GM23338 (cell line): ENCODE measurements at regions not wholly inside any gene's neighbourhood (a gene's known extent, or its start where the extent isn't known, plus 50 kb on each side); places are given as distances from the start of the nearest gene placed in this dataset.

Source experiments
- ATAC-seq: fragments of 200-7000 bp; cut with Tn5 transposase; 3 replicates; pipeline ENCODE4 v1.9.1; 2020
- DNase-seq: peaks from one replicate; pipeline ENCODE4 v3.0.0-alpha.2; 2015; ENCODE audit warnings: low spot score
- H2AFZ ChIP-seq: fragments of 200-600 bp; sonication (generic); 2 replicates; pipeline ENCODE4 v1.8.0; 2016; ENCODE audit warnings: antibody characterized with exemption, mild to moderate bottlenecking, moderate library complexity
- H3F3A ChIP-seq: fragments of 200-600 bp; sonication (generic); replicated peaks from 2 replicates; pipeline ENCODE4 v1.8.0; 2017; ENCODE audit warnings: antibody characterized with exemption, mixed run types, low read depth
- H3K27ac ChIP-seq: fragments of 200-600 bp; sonication (generic); 2 replicates; pipeline ENCODE4 v1.6.1; 2016; ENCODE audit warnings: low read depth
- H3K27me3 ChIP-seq: fragments of 200-600 bp; sonication (generic); 2 replicates; pipeline ENCODE4 v1.8.0; 2016; ENCODE audit warnings: mild to moderate bottlenecking, mixed run types, moderate library complexity; ENCODE audit not compliant: insufficient read depth
- H3K36me3 ChIP-seq: fragments of 200-600 bp; sonication (generic); 2 replicates; pipeline ENCODE4 v1.8.0; 2016; ENCODE audit warnings: mild to moderate bottlenecking; ENCODE audit not compliant: insufficient read depth
- H3K4me1 ChIP-seq: fragments of 200-600 bp; sonication (generic); 2 replicates; pipeline ENCODE4 v1.8.0; 2016; ENCODE audit warnings: mild to moderate bottlenecking, moderate library complexity; ENCODE audit not compliant: insufficient read depth
- H3K4me2 ChIP-seq: fragments of 200-600 bp; sonication (generic); 2 replicates; pipeline ENCODE4 v1.7.1; 2017; ENCODE audit warnings: mixed run types
- H3K4me3 ChIP-seq: fragments of 200-600 bp; sonication (generic); 2 replicates; pipeline ENCODE4 v1.6.1; 2016; ENCODE audit warnings: mixed run types
- H3K79me2 ChIP-seq: fragments of 200-600 bp; sonication (generic); replicated peaks from 2 replicates; pipeline ENCODE4 v1.8.0; 2017; ENCODE audit warnings: mild to moderate bottlenecking; ENCODE audit not compliant: insufficient read depth
- H3K9me2 ChIP-seq: fragments of 200-600 bp; sonication (generic); 2 replicates; pipeline ENCODE4 v1.8.0; 2017; ENCODE audit not compliant: insufficient read depth
- H4K20me1 ChIP-seq: fragments of 200-600 bp; sonication (generic); replicated peaks from 2 replicates; pipeline ENCODE4 v1.8.0; 2017; ENCODE audit warnings: mild to moderate bottlenecking; ENCODE audit not compliant: insufficient read depth
- H3K27ac Mint-ChIP-seq: 2 replicates; pipeline ENCODE4 v1.8.0; 2020; ENCODE audit warnings: inconsistent platforms, mild to moderate bottlenecking, moderate library complexity, mixed read lengths
- H3K27me3 Mint-ChIP-seq: 3 replicates; pipeline ENCODE4 v1.8.0; 2022; ENCODE audit warnings: low read depth, mild to moderate bottlenecking, moderate library complexity, mixed read lengths, inconsistent platforms; ENCODE audit not compliant: insufficient read depth, poor library complexity
- H3K36me3 Mint-ChIP-seq: 3 replicates; pipeline ENCODE4 v1.8.0; 2021; ENCODE audit warnings: low read depth, mild to moderate bottlenecking, inconsistent platforms, moderate library complexity, mixed read lengths
- H3K4me1 Mint-ChIP-seq: 3 replicates; pipeline ENCODE4 v1.8.0; 2020; ENCODE audit warnings: mild to moderate bottlenecking, inconsistent platforms, mixed read lengths
- H3K4me3 Mint-ChIP-seq: 3 replicates; pipeline ENCODE4 v1.8.0; 2021; ENCODE audit warnings: moderate library complexity, mild to moderate bottlenecking, inconsistent platforms, mixed read lengths
- H3K9me3 Mint-ChIP-seq: 3 replicates; pipeline ENCODE4 v1.8.0; 2020; ENCODE audit warnings: moderate library complexity, mild to moderate bottlenecking, inconsistent platforms, mixed read lengths
- CTCF ChIP-seq, 2 experiments: fragments of 200-600 bp in 1 of 2; sonication (generic) in 1 of 2; conservative IDR thresholded peaks; 2 replicates each; pipeline versions ENCODE4 v1.5.1 to v1.6.1; 2016 to 2017; ENCODE audit warnings: antibody characterized with exemption in 2 of 2, low read depth in 2 of 2, mild to moderate bottlenecking in 2 of 2, moderate library complexity in 1 of 2
- ETS1 ChIP-seq: IDR thresholded peaks from 2 replicates; pipeline ENCODE4 v1.6.1; 2016; ENCODE audit warnings: antibody characterized with exemption
- POLR2AphosphoS5 ChIP-seq: IDR thresholded peaks from 2 replicates; pipeline ENCODE4 v1.6.1; 2016; ENCODE audit warnings: antibody characterized with exemption, low read depth
- STAT1 ChIP-seq: IDR thresholded peaks from one replicate; pipeline ENCODE4 v1.6.1; 2016; ENCODE audit warnings: antibody characterized with exemption; ENCODE audit not compliant: unreplicated experiment
- ZNF114 ChIP-seq: fragments of 250-450 bp; sonication (Bioruptor Pico); IDR thresholded peaks from 2 replicates; pipeline ENCODE4 v1.5.0; 2020; ENCODE audit warnings: mild to moderate bottlenecking, moderate library complexity
- ZNF462 ChIP-seq: fragments of 250-450 bp; sonication (Bioruptor Pico); IDR thresholded peaks from 2 replicates; pipeline ENCODE4 v1.5.0; 2020; ENCODE audit warnings: mild to moderate bottlenecking, moderate library complexity

GRCh38 chr9:27945386-27945785 lies 372.1 kb upstream of the C9orf72 start:
- H3K4me2 ChIP-seq = no peak overlapping the region
- H2AFZ ChIP-seq = peak overlapping the region; percentile 19; the same call in 1 of the 2 replicates
- no peaks in the 10 kb centered on the region for H3F3A ChIP-seq
- peaks cover 33% of the 10 kb centered on the region for H3K4me1 ChIP-seq
- Mint-ChIP-seq H3K36me3 (no peaks in the 10 kb centered on the region; the same call in 2 of the 3 replicates), H3K4me3 (no peak overlapping the region), H3K9me3 (no peaks in the 10 kb centered on the region; the same call in 2 of the 3 replicates), H3K27me3 (peaks cover under 1% of the 10 kb centered on the region), H3K4me1 (peaks cover 34% of the 10 kb centered on the region), H3K27ac (no peak overlapping the region)
- H4K20me1 ChIP-seq = no peaks in the 10 kb centered on the region
- no peaks in the 10 kb centered on the region for H3K27me3 ChIP-seq
- DNase-seq (no peak), ATAC-seq (no peak)
- H3K36me3 ChIP-seq = no peaks in the 10 kb centered on the region
- no peak for TF ChIP-seq POLR2AphosphoS5
- TF ChIP-seq ETS1 = no peak
- TF ChIP-seq ZNF114 = no peak
- TF ChIP-seq ZNF462 (CRISPR knock-in tag) = no peak
- TF ChIP-seq CTCF (conservative IDR thresholded peaks at IDR 0.05; ENCODE audit: low read depth in 2 of 2) = no peak
- no peak for TF ChIP-seq STAT1
- no peak overlapping the region for H3K27ac ChIP-seq
- no peaks in the 10 kb centered on the region for H3K9me2 ChIP-seq
- H3K4me3 ChIP-seq = no peak overlapping the region
- H3K79me2 ChIP-seq = no peaks in the 10 kb centered on the region
